ENCODE measurements at regions not wholly inside any gene's neighbourhood (a gene's known extent, or its start where the extent isn't known, plus 50 kb on each side); places are given as distances from the start of the nearest gene placed in this dataset.

DNA sequence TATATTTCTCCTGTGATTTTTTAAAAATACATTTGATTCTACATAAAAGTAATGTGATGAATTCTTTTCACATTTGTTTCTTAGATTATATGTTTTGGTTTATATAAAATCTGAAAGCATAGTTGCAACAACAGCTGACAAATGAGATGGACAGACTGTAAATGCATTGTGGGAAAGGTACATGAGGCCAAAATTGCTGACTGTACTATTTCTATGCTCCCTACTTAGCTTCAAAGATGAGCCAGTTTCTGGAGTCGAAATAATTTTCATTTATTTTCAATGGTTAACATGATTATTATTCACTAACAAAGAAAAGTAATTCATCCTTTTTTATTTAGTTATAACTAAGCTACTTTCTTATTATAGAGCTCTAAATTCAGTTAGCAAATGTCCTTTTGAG is 441.3 kb upstream of the CCNG1 start:
- TF ChIP-seq, protein P1, sequence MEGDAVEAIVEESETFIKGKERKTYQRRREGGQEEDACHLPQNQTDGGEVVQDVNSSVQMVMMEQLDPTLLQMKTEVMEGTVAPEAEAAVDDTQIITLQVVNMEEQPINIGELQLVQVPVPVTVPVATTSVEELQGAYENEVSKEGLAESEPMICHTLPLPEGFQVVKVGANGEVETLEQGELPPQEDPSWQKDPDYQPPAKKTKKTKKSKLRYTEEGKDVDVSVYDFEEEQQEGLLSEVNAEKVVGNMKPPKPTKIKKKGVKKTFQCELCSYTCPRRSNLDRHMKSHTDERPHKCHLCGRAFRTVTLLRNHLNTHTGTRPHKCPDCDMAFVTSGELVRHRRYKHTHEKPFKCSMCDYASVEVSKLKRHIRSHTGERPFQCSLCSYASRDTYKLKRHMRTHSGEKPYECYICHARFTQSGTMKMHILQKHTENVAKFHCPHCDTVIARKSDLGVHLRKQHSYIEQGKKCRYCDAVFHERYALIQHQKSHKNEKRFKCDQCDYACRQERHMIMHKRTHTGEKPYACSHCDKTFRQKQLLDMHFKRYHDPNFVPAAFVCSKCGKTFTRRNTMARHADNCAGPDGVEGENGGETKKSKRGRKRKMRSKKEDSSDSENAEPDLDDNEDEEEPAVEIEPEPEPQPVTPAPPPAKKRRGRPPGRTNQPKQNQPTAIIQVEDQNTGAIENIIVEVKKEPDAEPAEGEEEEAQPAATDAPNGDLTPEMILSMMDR (conservative IDR thresholded peaks at IDR 0.05), result no peak

DNA sequence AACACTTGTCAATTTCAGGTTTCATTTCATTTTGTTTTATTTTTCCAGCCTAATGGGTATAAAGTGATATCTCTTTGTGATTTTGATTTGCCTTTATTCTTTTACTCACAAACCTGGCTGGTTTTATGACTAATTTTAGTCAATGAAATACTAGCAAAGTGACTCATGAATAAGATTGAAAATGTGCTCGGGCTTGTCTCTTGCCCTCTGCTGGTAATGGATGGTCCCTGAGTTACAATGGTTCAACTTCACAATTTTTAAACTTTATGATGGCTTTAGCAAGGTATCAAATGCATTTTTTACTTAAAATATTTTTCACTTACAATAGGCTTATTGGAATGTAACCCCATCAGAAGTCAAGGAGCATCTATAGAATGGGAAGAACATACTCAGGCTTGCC is 431.4 kb upstream of the CCNG1 start:
- no peak overlapping the region for H3K27ac ChIP-seq
- TF ChIP-seq, protein P1 (conservative IDR thresholded peaks at IDR 0.05), result 0 out of 2 replicates have a peak, but pooled peaks have one; percentile 24

More for the DNA sequence above, 441.3 kb upstream of the CCNG1 start:
- no peak overlapping the region for H3K27ac ChIP-seq

DNA sequence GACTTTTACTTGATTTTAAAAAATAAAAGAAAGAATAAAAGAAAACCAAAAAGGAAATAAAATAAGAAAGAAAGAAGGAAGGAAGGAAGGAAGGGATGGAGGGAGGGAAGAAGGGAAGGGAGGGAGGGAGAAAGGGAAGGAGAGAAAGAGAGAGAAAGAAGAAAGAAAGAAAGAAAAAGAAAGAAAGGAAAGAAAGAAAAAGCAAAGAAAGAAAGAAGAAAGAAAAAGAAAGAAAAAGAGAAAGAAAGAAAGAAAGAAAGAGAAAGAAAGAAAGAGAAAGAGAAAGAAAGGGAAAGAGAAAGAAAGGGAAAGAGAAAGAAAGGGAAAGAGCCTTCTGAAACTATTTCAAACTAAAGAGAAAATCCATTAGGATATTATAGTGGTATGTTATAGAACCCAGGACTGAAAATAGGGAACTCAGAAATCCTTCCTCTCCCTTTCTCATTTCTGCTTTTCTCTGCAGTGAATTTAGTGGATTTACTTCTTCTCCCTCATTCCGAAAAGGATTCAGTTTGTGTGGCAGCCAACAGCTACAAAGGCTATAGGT is 414.7 kb upstream of the CCNG1 start:
- TF ChIP-seq, protein P1 (conservative IDR thresholded peaks at IDR 0.05), result no peak
- H3K27ac ChIP-seq, result no peak overlapping the region

DNA sequence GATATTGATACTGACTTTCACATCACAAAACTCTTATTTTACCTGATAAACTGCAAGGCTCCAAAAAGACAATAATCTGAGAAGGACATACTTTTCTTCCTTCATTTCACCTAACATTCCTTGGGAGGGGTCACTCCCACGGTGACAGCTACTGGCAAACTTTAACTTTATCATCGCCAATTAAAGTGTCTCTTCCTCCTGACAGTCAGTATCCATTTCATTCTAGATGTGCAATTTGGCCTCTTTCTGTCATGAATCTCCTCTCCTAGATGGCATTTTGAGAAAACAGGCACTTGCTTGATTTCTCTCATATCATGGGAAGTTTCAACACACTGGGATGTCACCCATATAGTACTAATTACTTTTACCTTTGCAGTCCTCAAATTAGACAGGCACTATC is 413.5 kb upstream of the CCNG1 start:
- H3K27ac ChIP-seq, result no peak overlapping the region
- TF ChIP-seq, protein P1 (conservative IDR thresholded peaks at IDR 0.05), result no peak

DNA sequence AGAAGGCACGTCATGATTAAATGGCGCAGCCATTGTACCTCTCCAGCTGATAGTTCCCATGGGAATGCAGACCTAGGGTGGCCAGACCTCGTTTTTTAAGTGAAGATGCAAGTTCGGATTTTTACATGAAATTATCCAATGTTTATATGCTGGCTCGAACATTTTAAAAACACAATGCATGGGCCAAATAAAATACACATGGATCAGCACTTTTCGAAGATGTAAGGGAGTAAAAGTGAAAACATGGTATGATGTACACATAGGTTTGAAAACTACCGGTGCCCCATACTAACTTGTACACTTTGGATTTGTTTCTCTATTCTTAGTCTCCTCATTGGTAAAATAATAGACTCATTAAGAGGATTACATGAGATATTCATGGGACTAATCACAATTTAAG is 412.5 kb upstream of the CCNG1 start:
- TF ChIP-seq, protein P1 (conservative IDR thresholded peaks at IDR 0.05), result no peak
- H3K27ac ChIP-seq, result no peak overlapping the region

DNA sequence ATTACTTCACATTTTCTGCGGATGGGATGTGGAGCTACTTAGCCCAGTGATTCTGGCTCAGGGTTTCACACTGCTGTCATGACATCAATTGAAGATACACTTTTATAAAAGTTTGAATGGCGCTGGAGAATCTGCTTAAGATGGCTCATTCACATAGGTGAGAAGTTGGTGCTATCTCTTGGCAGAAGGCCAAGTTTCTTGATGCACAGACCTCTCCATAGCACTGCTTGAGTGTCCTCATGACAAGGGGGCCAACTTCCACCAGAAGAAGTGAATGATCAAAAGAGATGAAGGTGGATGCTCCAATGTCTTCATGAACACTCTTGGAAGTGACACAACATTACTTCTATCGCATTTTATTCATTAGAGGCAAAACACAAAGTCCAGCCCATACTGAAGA is 403.7 kb upstream of the CCNG1 start:
- H3K27ac ChIP-seq, result no peak overlapping the region
- TF ChIP-seq, protein P1 (conservative IDR thresholded peaks at IDR 0.05), result no peak

DNA sequence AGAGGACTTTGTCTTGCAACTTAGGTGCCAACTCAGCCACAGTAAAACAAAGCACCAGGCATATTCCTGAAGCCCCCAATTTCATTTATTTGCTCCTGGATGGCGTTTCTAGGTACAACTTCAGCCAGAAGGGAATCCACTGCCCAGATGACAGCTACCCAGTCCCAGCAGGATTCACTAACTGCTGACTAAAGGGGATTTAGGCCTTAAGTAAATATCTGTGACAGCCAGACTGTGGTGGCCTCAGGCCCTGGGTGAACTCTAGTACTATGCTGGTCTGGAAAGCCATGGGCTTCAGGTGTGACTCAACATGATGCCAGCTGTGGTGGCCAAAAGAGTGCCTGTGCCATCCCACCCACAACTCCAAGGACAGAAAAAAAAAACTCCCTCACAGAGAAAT is 396.1 kb upstream of the CCNG1 start:
- TF ChIP-seq, protein P1 (conservative IDR thresholded peaks at IDR 0.05), result no peak
- H3K27ac ChIP-seq, result no peak overlapping the region

All from VCaP (cell line).